NB4 (cell line): ENCODE measurements at regions not wholly inside any gene's neighbourhood (a gene's known extent, or its start where the extent isn't known, plus 50 kb on each side); places are given as distances from the start of the nearest gene placed in this dataset.

Experiments used
- DNase-seq: peaks from one replicate; pipeline ENCODE4 v3.0.0; 2010; ENCODE audit warnings: low read depth
- H3K4me3 ChIP-seq: one replicate; pipeline ENCODE4 v1.5.1; 2011; ENCODE audit warnings: mild to moderate bottlenecking, low read depth, low read length, moderate library complexity
- CTCF ChIP-seq: IDR thresholded peaks from one replicate; pipeline ENCODE4 v1.5.1; 2012; ENCODE audit warnings: low read depth, low read length
- MAX ChIP-seq: IDR thresholded peaks from 2 replicates; pipeline ENCODE4 v1.6.1; 2011; ENCODE audit warnings: low read depth, low read length
- MYC ChIP-seq: IDR thresholded peaks from 2 replicates; pipeline ENCODE4 v1.6.1; 2011; ENCODE audit warnings: low read depth, low read length
- POLR2A ChIP-seq: IDR thresholded peaks from 2 replicates; pipeline ENCODE4 v1.6.1; 2011; ENCODE audit warnings: mild to moderate bottlenecking; ENCODE audit not compliant: insufficient read length; ENCODE audit errors: extremely low read depth

GRCh38 chr11:44496391-44496790 is 69.1 kb upstream of the CD82 start:
- DNase-seq = no peak
- TF ChIP-seq CTCF = no peak
- TF ChIP-seq MAX = no peak
- no peak for TF ChIP-seq MYC
- TF ChIP-seq POLR2A = no peak
- H3K4me3 ChIP-seq = no peak overlapping the region

- TF ChIP-seq POLR2A = no peak
- no peak for TF ChIP-seq MAX
- TF ChIP-seq CTCF = no peak
- no peak for TF ChIP-seq MYC
- DNase-seq = no peak
- no peak overlapping the region for H3K4me3 ChIP-seq
Observed at GRCh38 chr11:44498089-44498871, 67.2 kb upstream of the CD82 start.

- H3K4me3 ChIP-seq = no peak overlapping the region
- no peak for DNase-seq
- TF ChIP-seq CTCF = no peak
- TF ChIP-seq POLR2A = no peak
- no peak for TF ChIP-seq MAX
- no peak for TF ChIP-seq MYC
Observed at GRCh38 chr11:44502506-44502905, 63.0 kb upstream of the CD82 start.

GRCh38 chr11:44505581-44506054 is 59.8 kb upstream of the CD82 start:
- H3K4me3 ChIP-seq = no peak overlapping the region
- TF ChIP-seq MAX (no peak), POLR2A (no peak), CTCF (no peak), MYC (no peak)
- no peak for DNase-seq

GRCh38 chr11:44506375-44507016 is 59.0 kb upstream of the CD82 start:
- DNase-seq = peak; percentile 13
- no peak overlapping the region for H3K4me3 ChIP-seq
- TF ChIP-seq POLR2A (no peak), MAX (no peak), CTCF (no peak), MYC (no peak)

- H3K4me3 ChIP-seq = no peak overlapping the region
- no peak for TF ChIP-seq CTCF
- no peak for TF ChIP-seq MAX
- no peak for TF ChIP-seq MYC
- no peak for TF ChIP-seq POLR2A
- no peak for DNase-seq
Observed at GRCh38 chr11:44507491-44507890, 58.0 kb upstream of the CD82 start.
